Middle frontal gyrus (tissue), 1 donor: ENCODE measurements at regions not wholly inside any gene's neighbourhood (a gene's known extent, or its start where the extent isn't known, plus 50 kb on each side); places are given as distances from the start of the nearest gene placed in this dataset.
A peak's percentile ranks its signal among the peaks of the same experiment; 100 is the strongest.
"Not testable (repeated sequence)": the region's sequence is repeated elsewhere in the genome, so short reads cannot be mapped to it uniquely, and the experiment has no call there.

Experiments
- DNase-seq: peaks from one replicate; pipeline ENCODE4 v3.0.0-alpha.2; 2015; ENCODE audit warnings: low spot score; ENCODE audit errors: extremely low spot score

GRCh38 chr20:60096166-60096565, 137.9 kb downstream of the CDH26 start:
- DNase-seq = no peak

GRCh38 chr20:60097285-60097684, 139.1 kb downstream of the CDH26 start:
- no peak for DNase-seq

DNA sequence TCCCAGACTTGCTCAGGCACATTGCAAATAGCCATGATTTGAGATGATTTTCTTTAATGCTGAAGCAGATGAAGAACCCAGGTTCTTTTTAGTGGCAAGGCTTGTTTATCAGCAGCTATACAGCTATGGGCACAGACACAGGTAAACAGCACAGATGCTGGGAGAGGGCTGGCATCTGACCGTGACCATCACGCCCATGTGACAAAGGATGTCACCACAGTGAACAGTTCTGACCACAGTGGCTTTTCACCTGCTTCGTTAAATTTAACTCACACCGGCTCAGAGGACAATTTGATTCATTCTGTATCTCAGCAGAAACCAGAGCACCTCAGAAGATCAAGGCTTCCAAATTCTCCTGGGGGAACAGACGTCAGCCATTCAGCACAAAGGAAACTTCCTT, 142.6 kb downstream of the CDH26 start:
- DNase-seq = no peak

DNA sequence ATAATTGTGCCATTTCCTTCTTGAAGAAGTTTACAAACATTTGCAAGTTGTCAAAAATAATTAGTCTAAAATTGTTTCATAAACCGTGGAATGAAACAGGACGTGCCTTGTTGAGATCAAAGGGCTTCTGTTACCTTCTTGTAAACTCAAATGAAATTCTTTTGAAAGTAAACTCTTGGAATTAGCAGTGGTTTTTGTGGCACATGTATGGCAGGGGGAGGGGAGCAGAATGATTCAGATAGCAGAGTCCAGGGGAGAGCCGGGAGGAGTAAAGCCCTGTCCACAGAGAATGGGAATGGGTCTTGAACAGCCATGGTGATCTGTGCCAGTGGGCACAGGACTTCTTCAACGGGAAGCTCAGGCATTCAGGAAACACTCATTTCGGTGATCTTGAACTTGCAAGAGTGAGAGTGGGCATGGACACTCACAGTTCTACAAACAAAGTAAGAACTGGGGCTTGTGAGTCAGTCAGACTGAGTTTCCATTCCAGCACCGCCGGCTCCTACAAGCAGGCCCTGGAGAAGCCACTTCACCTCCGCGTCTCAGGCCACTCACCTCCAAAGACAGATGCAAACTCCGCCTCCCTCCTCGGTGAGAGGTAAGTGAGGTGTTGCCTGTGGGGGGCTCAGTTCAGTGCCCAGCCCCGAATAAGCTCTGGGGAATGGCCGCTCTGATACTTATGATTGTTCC, 143.1 kb downstream of the CDH26 start:
- DNase-seq = no peak

DNA sequence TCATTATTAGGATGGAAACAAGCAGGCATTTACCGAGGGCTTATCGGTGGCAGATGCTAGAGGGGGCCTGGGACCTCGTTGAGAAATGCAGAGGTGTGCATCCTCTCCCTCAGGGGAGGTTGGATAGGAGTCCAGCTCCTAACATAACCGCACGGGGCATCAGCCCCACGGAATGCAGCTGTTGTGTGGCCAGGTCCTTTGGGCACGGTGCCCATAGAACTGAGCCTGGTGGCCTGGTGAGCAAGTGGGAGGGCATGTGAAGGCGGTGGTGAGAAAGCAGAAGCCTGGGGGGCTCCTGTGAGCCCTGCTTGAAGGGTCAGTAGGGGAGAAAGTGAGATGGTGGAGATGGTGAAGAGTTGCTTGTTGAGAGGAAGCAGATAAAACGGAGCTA, 143.7 kb downstream of the CDH26 start:
- no peak for DNase-seq

GRCh38 chr20:60102665-60103210, 144.5 kb downstream of the CDH26 start:
- no peak for DNase-seq

GRCh38 chr20:60104993-60105803, 147.0 kb downstream of the CDH26 start:
- DNase-seq = no peak

DNA sequence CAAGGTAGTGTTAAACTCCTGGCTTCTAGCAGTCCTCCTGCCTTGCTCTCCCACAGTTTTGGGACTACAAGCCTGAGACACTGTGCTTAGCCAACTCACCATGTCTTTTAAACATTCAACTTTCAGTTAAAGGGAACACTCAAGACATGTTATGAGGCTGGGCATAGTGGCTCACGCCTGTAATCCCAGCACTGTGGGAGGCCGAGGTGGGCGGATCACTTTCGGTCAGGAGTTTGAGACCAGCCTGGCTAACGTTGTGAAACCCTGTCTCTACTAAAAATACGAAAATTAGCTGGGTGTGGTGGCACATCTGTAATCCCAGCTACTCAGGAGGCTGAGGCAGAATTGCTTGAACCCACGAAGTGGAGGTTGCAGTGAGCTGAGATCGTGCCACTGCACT, 148.0 kb downstream of the CDH26 start:
- DNase-seq = not testable (repeated sequence)

GRCh38 chr20:60107621-60108390, 149.6 kb downstream of the CDH26 start:
- no peak for DNase-seq

DNA sequence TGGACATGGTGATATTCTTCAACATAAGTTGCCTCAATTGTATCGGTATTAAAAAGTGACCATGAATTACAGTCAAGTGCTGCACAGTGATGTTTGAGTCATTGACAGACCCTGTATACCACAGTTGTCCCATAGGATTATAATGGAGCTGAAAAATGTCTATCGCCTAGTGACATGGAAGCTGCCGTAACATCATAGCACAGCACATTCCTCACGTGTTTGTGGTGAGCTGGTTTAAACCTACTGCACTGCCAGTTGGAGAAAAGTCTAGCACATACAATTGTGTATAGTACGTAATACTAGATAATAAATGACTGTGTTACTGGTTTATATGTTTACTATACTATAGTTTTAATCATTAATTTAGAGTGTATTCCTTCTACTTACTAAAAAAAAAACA, 150.2 kb downstream of the CDH26 start:
- DNase-seq = no peak

- DNase-seq = no peak
Measured at GRCh38 chr20:60113024-60113724, 155.0 kb downstream of the CDH26 start.

DNA sequence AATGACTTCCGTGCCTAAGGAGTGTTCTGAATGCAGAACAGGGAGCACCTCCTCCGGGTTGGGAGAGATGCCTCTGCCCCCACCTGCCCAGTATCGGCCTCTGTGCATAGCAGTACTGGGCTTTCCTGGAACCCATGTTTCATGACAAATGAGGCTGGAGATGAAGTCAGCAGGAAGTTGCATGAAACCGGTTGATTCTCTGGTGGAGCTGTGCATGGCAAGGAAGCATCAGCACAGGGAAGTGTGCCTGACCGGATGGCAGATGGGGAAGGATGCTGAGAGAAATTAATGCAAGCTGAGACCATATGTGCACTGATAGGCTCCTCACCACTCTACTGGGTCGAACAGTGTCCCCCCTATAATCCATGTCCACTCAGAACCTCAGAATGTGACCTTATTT, 155.5 kb downstream of the CDH26 start:
- no peak for DNase-seq

- DNase-seq = no peak
Measured at GRCh38 chr20:60115451-60115850, 157.2 kb downstream of the CDH26 start.

DNA sequence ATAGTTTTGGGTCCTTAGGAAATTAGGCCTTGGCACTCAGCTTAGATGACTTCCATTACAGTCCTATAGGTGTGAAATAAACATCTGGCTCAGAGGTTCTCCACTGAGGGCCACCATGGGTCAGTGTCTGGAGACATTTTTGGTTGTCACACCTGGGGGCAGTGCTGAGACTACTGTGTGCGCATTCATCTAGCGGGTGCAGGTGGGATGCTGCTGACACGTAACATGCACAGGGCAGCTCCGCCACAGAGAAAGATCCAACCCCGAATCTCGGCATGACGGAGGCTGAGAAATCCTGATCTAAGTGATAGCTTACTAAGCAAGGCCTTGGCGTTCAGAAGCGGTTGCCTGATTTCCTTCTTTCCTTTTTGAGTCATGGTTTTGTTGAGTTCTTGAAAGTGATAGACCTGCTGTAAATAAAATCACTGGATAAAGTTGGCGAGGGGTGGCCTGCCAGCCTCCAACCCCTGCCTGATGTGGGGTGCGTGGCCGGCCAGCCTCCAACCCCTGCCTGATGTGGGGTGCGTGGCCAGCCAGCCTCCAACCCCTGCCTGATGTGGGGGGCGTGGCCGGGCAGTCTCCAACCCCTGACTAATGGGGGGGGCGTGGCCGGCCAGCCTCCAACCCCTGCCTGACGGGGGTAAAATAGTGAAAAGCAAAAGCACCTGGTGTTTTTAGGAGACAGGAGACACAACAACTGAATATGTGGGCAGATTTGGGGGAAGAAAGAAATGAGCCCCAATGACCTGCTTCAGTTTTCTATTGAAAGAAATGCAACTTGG, 158.1 kb downstream of the CDH26 start:
- no peak for DNase-seq

GRCh38 chr20:60117065-60117464, 158.8 kb downstream of the CDH26 start:
- peak; percentile 44 for DNase-seq

DNA sequence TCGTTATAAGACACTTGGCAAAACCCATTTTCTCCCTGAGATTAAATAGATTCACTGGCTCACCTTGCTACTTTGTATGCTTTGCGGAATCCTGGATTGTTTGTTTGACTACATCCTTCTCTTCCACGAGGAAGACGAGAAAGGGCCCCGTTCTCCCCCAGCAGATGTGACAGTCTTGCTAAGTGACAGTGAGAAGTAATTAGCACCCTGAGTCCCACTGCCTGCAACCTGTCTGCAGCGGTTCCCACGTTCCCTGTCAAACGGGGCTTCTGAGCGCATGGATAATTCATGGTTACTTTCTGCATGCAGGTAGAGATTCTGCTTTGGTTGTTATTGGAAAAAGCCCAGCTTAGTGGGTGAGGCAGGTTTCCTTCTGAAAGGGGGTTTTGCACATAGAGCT, 163.7 kb downstream of the CDH26 start:
- no peak for DNase-seq

DNA sequence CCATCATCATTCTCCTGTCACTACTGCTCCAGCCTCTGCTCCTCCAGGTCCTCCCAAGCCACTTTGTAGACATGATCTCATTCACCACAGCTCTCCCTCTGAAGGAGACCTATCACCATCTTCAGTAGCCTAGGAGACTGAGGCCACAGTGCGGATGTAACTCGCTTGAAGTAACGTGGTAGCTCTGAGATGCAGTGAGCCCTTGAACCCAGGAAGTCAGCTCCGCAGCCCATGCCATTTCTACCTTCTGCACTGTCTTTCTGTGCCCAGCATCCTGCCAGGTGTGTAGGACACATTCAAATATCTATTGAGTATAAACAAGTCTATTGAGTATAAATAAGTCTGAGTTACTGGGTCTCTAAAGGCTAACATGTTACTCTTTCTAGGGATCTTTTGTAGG, 164.4 kb downstream of the CDH26 start:
- DNase-seq = no peak

GRCh38 chr20:60123096-60123495, 164.9 kb downstream of the CDH26 start:
- no peak for DNase-seq

DNA sequence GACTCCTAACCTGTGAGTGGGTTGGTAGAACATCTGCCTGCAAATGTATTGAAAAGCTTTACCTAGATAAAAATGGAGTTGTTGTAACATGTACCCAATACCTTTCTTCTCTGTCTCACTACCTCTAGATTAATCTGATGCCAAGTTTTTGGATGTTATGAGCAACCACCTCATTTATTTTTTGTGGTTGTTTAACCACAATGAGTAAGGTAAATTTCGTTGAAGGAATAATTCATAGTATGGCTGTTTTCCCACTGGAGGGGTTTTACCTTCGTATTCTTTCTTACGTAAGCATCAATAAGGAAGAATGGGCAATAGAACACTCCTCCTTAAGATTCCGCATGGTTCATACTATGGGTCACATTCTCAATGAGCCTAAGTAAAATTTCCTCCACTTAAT, 165.4 kb downstream of the CDH26 start:
- no peak for DNase-seq

- DNase-seq = no peak
Measured at GRCh38 chr20:60124776-60125381, 166.7 kb downstream of the CDH26 start.
